Stimulated activated CD4-positive, alpha-beta T cell treated with anti-CD3 and anti-CD28 coated beads, Interleukin-12 subunit alpha, Interleukin-12 subunit beta, amount 100 ng/mL, for 4 hours (primary cell): ENCODE measurements at regions not wholly inside any gene's neighbourhood (a gene's known extent, or its start where the extent isn't known, plus 50 kb on each side); places are given as distances from the start of the nearest gene placed in this dataset.

ENCODE experiments used
- DNase-seq: peaks from one replicate; pipeline ENCODE4 v3.0.0-alpha.2; 2020

DNA sequence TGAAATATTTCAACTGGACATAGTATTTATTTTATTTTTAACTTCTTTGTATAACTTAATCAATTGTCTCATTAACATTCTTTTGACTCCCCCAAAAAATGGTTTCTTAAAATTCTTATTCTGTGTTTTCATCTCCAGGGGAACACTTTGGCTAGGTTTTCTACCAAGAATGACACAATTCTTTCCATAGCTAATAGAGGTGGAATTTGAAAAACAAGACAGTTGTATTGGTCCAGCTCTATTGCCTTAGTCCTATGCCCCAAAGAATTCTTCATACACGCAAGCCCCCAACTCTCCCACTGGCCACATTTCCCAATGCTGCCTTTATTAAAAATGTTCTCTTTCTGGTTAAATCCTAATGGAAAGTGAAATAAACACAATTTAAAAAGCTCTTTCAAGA lies 104.7 kb upstream of the PKDCC start:
- DNase-seq = no peak

DNA sequence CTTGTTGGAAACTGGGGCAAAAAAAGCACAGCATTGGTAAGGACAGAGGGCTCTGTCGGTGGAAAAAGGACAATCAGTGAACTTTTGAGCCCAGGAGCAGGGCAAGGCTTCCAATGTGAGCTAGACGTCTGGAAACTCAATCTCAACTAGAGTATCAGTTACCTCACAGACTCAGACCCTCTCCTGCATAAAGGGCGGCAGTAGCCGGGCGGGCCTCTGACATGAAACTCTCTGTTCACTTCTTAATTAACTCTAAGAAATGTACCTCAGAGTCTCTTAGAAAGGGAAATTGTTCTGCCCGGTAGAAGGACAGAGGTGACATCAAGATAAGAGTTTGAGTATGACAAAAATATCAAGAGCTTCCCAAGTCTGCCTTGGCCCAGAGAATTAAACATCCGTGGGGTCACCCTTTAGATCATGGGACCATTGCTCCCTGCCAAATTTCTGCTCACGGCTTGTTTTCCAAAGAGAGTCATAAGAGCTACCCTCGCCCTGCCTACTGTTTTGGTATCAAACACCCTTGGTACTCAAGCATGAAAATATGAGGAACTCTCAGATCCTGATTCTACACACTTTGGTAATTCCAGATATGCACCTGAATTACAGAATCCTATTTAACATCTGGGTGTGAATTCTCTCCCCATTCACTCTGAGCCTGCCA lies 103.5 kb upstream of the PKDCC start:
- no peak for DNase-seq

DNA sequence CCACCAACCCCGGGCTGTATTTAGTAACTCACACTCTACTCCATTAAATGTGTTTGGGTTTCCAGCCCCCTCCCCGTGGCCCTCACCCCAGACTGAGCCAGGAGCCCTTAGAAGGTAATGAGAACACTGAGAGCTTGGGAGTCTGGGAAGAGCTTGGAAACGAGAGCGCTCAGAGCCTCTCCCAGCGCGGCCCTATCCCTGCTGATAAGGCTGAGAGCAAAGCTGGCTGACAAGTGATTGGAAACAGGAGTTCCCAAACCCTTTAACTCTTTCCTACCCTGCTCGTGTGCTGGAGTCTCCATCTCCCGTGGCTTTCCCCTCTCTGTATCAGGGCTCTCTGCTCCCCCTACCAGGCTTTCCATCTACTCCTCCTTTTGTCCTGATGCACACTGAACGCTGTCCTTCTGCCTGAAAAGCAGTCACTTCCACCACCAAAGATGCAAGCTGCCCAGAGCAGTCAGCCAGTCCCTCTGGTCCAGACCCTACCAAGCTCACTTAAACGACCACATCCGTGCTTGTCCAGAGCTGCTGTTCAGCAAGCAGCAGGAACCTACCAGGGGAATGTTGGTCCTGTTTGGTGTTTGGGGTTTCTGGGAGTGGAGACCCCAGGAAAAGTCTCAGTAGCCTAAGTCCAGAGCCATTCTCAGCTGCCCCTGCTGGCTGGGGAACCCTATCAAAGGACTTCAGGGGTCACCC lies 100.0 kb upstream of the PKDCC start:
- no peak for DNase-seq

DNA sequence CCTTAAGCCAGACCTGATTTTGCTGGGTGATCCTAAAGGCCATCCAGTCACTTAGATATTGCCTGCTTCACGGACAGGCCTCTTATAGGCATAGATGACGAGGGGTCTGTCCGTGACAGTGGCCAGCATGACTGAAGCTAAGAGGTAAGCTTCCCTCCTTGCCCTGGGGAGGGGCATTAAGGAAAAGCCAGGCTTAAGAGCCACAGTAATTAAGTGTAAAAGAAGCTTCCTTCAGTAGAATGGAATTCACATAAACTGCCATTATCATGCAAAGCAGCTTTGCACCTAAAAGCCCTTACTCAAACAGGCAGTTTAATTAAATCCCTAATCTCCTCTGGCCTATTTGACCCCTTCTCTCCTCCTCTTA lies 99.4 kb upstream of the PKDCC start:
- DNase-seq = no peak

DNA sequence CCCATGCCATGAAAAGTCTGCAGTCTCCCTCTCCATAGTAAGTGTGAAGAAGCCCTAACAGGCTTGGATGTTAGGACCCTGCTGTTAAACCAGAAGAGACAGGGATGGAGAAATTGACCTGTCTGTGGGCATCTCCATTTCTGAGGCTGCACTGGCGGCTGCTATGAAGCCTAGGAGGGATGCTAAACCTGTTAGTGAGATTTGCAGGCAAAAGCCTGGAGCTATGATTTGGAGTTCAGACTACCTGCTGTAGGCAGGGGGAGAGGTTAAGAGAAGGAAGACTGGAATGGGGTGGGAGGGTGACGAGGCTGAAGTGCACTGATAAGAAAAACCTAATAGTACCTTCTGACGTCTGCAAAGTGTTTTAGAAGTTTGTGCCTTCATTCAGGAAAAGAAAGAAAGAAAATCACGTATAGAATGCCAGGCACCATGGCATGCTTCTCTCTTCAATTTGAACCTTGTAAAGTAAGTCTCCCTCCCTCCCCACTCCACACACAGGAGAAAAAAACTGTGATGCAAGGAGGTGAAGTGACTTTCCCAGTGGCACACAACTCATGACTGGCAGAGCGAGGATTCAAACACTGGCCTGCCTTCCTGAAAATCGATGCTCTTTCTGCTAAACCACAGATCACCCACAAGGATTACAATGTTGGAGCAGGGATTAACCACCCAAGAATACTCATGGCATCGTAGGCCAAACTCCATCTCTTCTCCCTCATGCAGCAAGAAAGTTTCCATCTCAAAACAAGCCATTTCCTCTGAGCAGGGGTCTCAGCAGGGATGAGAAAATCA lies 98.5 kb upstream of the PKDCC start:
- DNase-seq = no peak

DNA sequence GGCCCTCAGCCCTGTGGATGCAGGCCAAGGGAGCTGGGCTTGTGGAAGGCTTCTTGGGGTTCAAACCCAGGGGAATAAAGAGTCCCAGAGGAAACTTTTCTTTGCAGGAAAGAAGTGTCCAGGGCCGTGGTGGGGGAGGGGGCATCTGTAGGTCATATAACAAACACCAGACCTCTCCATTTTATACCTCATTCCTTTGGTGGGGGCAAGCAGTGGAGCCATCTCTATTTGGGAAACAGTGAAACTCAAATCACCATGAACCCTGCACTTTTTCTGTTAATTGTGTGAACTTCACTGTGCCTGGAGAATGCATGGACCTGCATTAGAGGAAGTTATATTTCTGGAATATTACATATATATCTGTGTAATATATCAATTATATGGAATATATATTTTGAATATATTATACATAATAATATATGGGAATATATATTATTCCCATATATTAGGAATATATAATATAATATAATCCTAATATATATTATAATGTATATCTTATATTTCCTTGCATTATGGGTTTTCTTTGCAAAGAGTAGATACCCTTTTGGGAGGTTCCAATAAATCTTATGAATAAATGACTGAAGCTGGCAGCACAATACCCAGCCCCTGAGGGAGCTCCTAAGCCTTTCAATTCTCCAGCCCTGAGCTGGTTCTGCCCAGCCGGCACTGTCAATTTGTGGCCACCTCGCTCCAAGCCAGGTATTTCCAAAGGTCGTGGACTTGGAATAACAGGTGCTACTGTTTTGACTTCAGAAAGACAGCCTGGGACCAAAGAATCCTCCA lies 97.7 kb upstream of the PKDCC start:
- no peak for DNase-seq

DNA sequence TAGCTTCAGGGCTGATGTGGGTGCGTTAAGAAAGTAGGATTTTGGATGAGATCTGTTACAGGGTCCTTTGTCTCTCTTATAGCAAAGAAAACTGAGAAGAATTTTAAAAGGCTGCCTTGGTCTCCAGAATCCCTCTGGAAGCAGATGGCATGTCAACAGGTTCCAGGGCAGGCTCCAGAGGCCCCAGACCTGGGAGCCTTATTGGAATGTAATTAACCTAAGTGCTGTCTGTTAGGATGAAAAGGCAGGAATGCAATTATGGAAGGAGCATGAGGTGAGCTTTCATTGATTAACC lies 97.2 kb upstream of the PKDCC start:
- no peak for DNase-seq

DNA sequence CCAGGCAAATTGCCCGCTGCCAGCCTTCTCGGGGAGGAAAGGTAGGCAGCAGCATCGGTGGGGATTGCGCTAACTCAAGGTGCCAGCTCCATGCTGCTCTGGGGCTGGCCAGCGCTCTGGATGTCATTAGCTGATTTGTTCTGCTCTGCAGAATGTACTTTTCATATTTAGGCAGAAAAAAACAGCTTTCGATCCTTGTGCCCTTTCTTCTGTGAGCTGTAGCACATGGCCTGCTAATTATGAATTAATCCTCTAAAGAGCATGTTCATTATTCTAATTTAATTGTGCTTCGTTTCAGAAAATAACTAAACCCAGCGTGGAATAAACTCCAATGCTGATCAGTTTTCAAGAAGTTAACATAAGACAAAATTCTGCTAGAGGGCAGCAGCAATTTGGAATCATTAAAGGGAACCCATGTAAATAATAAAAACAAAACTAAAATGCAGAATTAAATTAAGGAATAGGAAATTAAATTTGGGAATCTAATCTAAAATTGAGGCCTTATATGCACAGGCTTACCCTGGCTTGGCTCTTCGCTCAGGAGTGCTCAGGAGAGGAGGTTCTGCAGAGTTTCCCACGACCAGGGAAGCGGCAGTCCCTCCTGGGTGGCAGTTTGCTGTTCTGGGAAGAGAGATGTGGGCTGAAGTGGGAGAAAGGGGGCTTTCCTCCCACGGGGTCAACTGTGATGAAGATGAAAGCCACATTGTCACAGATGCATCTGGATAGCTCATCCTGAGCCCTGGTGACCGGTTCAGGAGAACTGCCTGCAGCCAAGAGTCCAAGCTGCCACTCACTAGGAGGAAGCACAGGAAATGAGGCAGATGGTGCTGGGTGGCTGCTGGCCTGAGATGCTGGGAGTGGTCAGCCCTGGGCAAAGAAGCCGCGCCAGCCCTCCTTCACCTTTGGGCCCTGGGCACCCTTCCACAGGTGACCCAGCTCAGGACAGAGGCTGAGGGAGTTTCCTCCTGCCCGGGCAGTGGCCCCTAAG lies 93.2 kb upstream of the PKDCC start:
- DNase-seq = no peak

DNA sequence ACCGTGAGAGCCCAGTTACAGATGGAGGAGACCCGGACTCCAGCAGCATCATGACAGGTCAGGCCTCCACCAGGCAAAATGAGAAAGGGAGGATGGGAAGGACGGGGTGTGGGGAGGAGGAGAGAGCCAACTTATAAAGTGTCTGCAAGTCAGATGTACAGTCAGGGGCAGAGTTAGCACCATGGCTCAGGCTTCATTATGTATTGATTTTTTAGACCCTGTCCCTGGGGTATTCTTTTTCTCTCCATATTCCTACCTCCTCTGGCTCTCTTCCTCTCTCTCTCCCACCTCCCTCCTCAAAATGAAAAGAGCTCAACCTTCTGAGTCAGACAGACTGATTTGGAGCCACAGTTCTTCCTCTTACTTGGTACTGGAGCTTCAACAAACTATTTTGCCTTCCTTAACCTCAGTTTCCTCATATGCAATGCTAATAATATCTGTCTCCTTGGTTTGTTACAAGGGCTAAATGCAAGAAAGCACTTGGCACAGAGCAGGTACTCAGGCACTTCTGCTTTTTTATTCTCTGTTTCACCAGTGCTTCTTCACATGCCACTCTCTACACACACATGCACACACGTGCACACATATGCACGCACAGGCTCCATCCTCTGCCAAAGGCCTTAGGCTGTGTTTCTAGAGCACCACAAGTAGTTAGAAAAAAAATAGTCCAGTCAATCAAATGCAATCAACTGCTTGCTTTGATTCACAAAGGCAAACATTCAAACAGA lies 92.3 kb upstream of the PKDCC start:
- no peak for DNase-seq

DNA sequence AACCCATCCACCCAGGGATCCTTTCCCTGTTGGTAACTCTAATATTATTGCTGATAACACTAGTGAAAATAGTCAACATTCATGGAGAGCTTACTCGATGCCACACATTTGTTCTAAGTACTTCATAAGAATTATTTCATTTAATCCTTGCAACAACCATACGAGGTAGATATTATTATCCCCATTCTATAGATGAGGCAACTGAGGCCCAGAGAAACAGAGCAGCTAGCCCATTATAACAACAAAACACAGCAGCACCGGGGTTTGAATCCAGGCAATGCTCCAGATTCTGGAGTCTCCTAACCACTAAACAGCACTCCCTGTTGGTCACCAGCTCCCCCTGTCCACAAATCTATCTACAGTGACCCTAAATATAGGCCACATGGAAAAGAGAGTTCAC lies 90.4 kb upstream of the PKDCC start:
- no peak for DNase-seq

DNA sequence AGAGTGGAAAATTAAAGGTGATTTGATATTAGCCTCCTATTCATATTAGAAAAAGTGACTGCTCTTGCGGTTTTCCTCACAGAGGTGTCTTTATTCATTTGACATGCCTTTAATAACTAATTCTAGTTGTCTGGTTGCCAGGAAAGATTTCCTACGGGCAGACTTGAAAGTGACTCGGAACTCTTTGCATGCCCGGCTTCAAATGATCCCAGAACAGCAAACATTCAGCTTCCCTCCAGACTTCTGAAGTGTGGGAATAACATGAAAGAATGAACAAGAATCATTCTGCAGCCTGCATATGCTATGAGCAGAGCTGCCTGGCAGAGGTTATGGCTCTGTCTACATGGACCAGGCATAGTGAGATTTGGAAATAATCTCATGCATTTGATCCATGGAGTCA lies 89.6 kb upstream of the PKDCC start:
- no peak for DNase-seq

DNA sequence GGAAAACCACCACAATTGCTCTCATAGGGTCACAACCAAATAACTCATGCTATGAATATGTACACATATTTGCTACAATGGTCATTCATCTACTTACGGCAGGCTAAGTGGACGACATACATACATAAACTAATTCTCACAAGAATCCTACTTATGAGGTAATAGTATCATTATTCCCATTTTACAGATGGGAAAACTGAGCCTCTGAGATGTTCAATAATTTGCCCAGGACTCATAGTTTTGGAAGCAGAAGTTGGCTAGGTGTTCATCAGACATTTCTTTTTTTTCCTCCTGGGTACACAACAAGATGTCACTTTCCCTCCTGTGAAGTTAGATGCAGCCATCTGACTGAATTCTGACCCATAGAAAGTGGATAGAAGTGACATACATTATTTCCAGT lies 89.0 kb upstream of the PKDCC start:
- DNase-seq = no peak

DNA sequence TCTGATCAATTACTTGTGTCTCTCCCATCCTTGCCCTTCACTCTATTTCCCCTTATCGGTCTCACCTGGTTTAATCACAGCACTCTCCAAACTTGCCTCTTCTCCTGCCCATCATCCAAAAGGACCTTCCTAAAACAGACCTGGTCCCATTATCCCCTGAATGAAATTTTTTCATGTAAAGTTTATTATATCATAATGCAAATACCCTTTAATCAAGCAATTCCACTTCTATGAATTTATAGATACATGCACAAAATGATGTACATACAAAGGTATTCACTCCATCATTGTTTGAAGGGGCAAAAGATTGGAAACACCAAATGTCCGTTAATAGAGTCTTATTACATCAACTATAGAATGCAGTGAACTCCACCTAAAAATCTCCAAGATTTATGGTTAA lies 88.1 kb upstream of the PKDCC start:
- DNase-seq = no peak

DNA sequence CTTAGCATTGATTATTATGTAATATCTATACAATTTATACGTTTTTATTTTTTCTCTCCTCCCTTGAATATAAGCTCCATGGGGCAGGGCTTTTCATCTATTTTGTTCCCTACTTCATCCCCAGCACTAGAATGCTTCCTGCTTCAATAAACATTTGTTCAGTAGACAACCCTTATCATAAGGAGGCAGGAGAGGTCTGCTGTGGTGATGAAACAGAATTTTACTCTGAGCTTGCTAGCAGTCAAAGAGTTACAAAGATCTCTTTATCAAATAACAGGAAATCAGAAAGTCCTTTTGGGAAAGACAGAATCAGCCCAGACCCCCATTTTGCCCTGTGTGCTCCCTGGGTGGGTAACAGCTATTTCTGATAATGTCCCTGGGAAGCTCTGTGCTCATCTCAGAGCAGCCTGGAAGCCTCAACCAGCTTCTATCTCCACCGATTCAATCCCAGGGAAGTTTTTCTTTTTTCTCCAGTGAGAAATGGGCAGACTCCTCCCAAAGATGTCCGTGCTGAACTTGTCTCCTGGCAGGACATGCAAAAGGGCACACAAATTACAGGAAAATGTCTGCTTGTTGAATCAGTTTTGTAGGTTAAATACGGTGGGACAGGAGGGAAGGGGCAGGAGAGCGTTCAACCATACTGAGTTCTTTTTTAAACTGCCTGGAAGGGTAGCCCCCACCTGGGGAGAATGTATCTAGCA lies 84.7 kb upstream of the PKDCC start:
- DNase-seq = no peak

DNA sequence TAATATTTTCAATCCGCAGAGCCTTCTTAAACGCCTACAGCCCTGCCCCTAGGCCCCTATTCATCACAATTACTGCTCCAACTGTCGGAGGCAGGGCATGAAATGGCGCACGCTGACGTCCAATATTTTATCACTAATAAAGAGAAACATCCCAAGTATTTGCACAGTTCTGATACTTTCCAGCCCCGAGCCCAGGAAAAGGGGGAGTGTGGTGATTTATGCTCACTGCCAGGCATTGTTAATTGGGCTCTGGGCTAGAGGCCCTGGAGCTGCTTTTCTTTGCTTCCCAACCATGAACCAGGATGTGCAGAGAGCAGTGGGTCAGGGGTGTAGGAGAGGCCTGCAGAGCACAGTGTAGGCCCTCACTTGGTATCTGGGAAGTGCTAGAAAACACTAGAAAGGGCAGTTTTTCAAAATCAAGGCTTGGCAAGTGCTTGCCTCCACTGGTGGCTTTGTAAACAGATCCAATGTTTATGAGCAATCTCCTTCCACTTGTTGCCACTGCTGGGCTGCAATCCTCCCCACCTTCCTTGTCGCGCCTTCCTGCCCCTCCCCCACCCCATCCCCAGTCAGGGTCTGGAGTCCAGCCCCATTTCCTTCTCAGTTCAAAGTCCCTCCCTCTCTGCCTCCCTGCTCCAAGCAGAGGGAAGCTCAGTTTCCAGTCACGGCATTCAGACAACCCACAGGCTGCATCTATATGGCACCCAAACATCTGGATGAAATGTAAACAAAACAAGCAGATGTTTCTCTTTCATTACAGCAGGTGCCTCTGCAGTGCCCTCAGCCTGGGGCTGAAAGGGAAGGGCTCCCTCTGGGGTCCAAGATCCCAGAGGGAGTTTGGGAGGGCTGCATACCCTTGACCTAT lies 83.9 kb upstream of the PKDCC start:
- no peak for DNase-seq

DNA sequence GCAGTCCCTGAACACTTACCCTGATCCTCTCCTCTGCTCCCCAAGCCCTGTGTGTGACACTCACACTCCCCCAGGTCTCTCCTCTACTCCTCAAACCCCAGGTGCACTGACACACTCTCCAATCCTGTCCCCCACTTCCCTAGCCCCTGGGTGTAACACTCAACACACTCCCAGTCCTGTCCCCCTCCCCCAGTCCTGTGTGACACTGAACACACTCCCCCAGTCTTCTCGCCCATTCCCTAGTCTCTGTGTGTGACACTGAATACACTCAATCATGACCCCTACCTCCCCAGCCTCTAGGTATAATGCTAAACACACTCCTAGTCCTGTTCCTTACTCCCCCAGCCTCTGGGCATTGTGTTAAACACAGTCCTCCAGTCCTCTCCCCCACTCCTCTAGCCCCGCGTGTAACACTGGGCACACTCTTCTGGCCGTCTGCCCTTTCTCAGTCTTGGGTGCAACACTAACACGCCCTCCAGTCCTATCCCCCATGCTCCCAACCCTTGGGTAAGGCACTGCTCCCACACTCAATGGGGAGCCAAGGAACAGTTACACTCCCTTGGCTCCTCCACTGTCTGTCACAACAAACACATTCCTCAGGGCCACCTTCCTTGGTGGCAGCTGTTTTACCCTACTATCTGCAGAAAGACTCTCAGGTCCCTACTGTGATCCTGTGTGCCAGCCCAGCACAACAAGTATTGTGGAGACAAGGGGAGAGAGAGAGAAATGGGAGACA lies 82.5 kb upstream of the PKDCC start:
- no peak for DNase-seq

DNA sequence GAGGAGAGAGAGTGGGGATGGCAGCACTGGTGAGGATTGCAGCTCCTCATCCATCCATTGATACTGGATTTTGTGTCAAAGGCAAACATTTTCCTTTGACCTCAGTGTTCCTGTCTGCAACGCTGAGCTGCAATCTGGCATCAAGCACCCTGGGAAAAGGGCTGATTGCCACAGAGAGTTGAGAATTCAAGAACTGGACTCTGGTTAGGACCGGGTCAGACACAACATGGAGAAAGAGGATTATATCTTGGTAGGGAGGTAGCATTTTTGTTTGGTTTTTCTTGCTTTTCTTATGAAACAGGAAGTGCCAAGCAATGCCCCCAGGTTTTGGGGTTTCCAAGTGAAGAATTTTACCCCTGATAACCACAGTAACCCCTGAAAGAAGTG lies 81.9 kb upstream of the PKDCC start:
- no peak for DNase-seq

DNA sequence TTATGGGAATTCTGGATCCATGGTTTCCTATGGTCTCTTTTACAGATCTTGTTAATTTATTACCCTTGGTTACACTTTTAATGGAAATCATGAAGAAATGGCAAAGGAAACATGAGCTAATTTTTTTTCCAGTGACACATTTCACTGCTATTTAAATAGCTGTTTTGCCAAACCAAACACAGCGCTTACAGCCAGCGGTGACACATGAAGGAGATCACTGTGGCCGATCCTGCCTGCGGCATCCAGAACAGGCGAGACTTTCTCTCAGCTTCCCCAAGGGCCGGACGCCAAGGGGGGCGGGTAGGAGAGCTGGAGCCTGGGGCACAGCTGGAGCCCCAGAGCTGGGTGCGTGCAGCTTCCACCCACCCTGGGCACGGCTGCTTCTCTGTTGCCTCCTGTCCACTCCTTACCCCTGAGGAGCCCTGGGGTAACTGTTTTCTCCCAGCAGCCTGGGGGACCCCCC lies 81.4 kb upstream of the PKDCC start:
- DNase-seq = no peak

DNA sequence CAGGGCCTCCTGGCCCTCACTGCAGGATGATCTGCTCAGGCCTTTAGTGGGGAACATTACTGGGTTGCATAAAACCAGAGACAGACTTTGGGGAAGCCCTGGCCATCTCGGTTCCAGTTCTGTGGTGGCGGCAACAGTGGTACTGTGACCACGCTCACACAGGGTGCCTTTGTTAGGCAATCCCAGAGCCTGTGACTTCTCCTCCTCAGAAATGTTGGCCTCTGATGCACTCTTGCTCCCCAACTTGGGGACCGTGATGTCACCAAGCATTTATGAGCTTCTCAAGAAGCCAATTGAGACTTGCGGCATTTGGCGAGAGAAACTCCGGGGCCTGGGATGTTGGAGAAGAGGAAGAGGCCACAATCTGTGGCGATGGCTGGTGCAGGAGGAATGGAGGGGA lies 80.9 kb upstream of the PKDCC start:
- no peak for DNase-seq
